Mesodermal cell (in vitro differentiated cells): ENCODE measurements at regions not wholly inside any gene's neighbourhood (a gene's known extent, or its start where the extent isn't known, plus 50 kb on each side); places are given as distances from the start of the nearest gene placed in this dataset.
"Not testable (repeated sequence)": the region's sequence is repeated elsewhere in the genome, so short reads cannot be mapped to it uniquely, and the experiment has no call there.

Experiments
- H3K27ac ChIP-seq: 2 replicates; pipeline ENCODE4 v1.7.0; 2013; ENCODE audit warnings: mild to moderate bottlenecking, low read depth, low read length, moderate library complexity; ENCODE audit not compliant: severe bottlenecking
- H3K36me3 ChIP-seq: 2 replicates; pipeline ENCODE4 v1.7.1; 2013; ENCODE audit warnings: mild to moderate bottlenecking, low read length, moderate library complexity; ENCODE audit not compliant: control insufficient read depth, insufficient read depth
- H3K4me1 ChIP-seq: one replicate; pipeline ENCODE4 v1.7.1; 2013; ENCODE audit warnings: mild to moderate bottlenecking, low read length; ENCODE audit not compliant: insufficient read depth, control insufficient read depth, poor library complexity, severe bottlenecking
- H3K4me3 ChIP-seq: 2 replicates; pipeline ENCODE4 v1.7.0; 2013; ENCODE audit warnings: low read length, control low read depth, mild to moderate bottlenecking; ENCODE audit not compliant: insufficient read depth, poor library complexity, severe bottlenecking; ENCODE audit errors: extremely low read depth
- H3K9me3 ChIP-seq: 2 replicates; pipeline ENCODE4 v1.7.1; 2013; ENCODE audit warnings: mild to moderate bottlenecking, low read length, moderate library complexity; ENCODE audit not compliant: control insufficient read depth
- WGBS, 2 experiments: methylation state at CpG; one replicate each; pipeline ENCODE4 v1.1.5; 2013; ENCODE audit warnings: missing lambda C conversion rate in 2 of 2; ENCODE audit not compliant: insufficient coverage in 2 of 2; 5-methylcytosine and 5-hydroxymethylcytosine counted together

GRCh38 chr9:24095246-24095645, 269.2 kb upstream of the ELAVL2 start:
- H3K27ac ChIP-seq, result no peak overlapping the region
- no peaks in the 10 kb centered on the region for H3K9me3 ChIP-seq
- H3K36me3 ChIP-seq, result no peaks in the 10 kb centered on the region
- WGBS, 2 experiments, result 86% methylated on average over 1 of the region's 2 CpGs; no CpG with 5 or more reads in 1 of the 2 experiments
- H3K4me3 ChIP-seq, result no peak overlapping the region
- no peaks in the 10 kb centered on the region for H3K4me1 ChIP-seq

- no peaks in the 10 kb centered on the region for H3K9me3 ChIP-seq
- no peaks in the 10 kb centered on the region for H3K36me3 ChIP-seq
- no peaks in the 10 kb centered on the region for H3K4me1 ChIP-seq
- 92 to 96% methylated on average over 3 to 6 of the region's 6 CpGs for WGBS, 2 experiments
- no peak overlapping the region for H3K4me3 ChIP-seq
- no peak overlapping the region for H3K27ac ChIP-seq
Observed at GRCh38 chr9:24090566-24090965, 264.5 kb upstream of the ELAVL2 start.

GRCh38 chr9:24073666-24074065, 247.6 kb upstream of the ELAVL2 start:
- no peak overlapping the region for H3K27ac ChIP-seq
- H3K4me1 ChIP-seq, result no peaks in the 10 kb centered on the region
- 85 to 91% methylated on average over 3 to 4 of the region's 6 CpGs for WGBS, 2 experiments

GRCh38 chr9:24073007-24073592, 247.1 kb upstream of the ELAVL2 start:
- H3K27ac ChIP-seq, result no peak overlapping the region
- WGBS, 2 experiments, result 43 to 75% methylated on average over 1 to 2 of the region's 5 CpGs
- no peaks in the 10 kb centered on the region for H3K4me1 ChIP-seq
- H3K4me3 ChIP-seq, result no peak overlapping the region
- no peaks in the 10 kb centered on the region for H3K36me3 ChIP-seq
- H3K9me3 ChIP-seq, result no peaks in the 10 kb centered on the region

More at GRCh38 chr9:24073666-24074065, 247.6 kb upstream of the ELAVL2 start:
- Histone ChIP-seq H3K9me3 (no peaks in the 10 kb centered on the region), H3K4me3 (no peak overlapping the region), H3K36me3 (no peaks in the 10 kb centered on the region)

GRCh38 chr9:24071716-24072115, 245.7 kb upstream of the ELAVL2 start:
- no peaks in the 10 kb centered on the region for H3K9me3 ChIP-seq
- no peaks in the 10 kb centered on the region for H3K4me1 ChIP-seq
- no peak overlapping the region for H3K27ac ChIP-seq
- no peaks in the 10 kb centered on the region for H3K36me3 ChIP-seq
- H3K4me3 ChIP-seq, result no peak overlapping the region
- WGBS, 2 experiments, result no CpG with 5 or more reads among the region's 2 CpGs

GRCh38 chr9:24071091-24071490, 245.1 kb upstream of the ELAVL2 start:
- H3K4me3 ChIP-seq, result no peak overlapping the region
- no peak overlapping the region for H3K27ac ChIP-seq
- no peaks in the 10 kb centered on the region for H3K4me1 ChIP-seq

GRCh38 chr9:24067107-24067506, 241.1 kb upstream of the ELAVL2 start:
- H3K36me3 ChIP-seq, H3K27ac ChIP-seq, H3K4me1 ChIP-seq, H3K4me3 ChIP-seq, H3K9me3 ChIP-seq: not testable (repeated sequence)
- 97 to 100% methylated on average over 1 to 2 of the region's 5 CpGs for WGBS, 2 experiments

More at GRCh38 chr9:24071091-24071490, 245.1 kb upstream of the ELAVL2 start:
- Histone ChIP-seq H3K9me3 (no peaks in the 10 kb centered on the region), H3K36me3 (no peaks in the 10 kb centered on the region)
- 100% methylated on average over 1 to 2 of the region's 4 CpGs for WGBS, 2 experiments

GRCh38 chr9:24059651-24060050, 233.6 kb upstream of the ELAVL2 start:
- WGBS, 2 experiments, result 82 to 100% methylated on average over 2 of the region's 2 CpGs
- no peaks in the 10 kb centered on the region for H3K4me1 ChIP-seq
- no peak overlapping the region for H3K27ac ChIP-seq
- no peak overlapping the region for H3K4me3 ChIP-seq
- H3K36me3 ChIP-seq, result no peaks in the 10 kb centered on the region
- no peaks in the 10 kb centered on the region for H3K9me3 ChIP-seq

- H3K4me1 ChIP-seq, result no peaks in the 10 kb centered on the region
- no peaks in the 10 kb centered on the region for H3K36me3 ChIP-seq
- no peak overlapping the region for H3K27ac ChIP-seq
- no peaks in the 10 kb centered on the region for H3K9me3 ChIP-seq
- WGBS, 2 experiments, result no CpG with 5 or more reads among the region's 3 CpGs
- H3K4me3 ChIP-seq, result no peak overlapping the region
Observed at GRCh38 chr9:24051587-24051986, 225.5 kb upstream of the ELAVL2 start.

GRCh38 chr9:24050239-24050638, 224.2 kb upstream of the ELAVL2 start:
- WGBS, 2 experiments, result no CpG with 5 or more reads among the region's 3 CpGs
- not testable (repeated sequence) for H3K4me1 ChIP-seq, H3K9me3 ChIP-seq, H3K27ac ChIP-seq, H3K4me3 ChIP-seq, H3K36me3 ChIP-seq

- 80 to 92% methylated on average over 1 to 2 of the region's 3 CpGs for WGBS, 2 experiments
- no peaks in the 10 kb centered on the region for H3K4me1 ChIP-seq
- no peak overlapping the region for H3K27ac ChIP-seq
- no peaks in the 10 kb centered on the region for H3K36me3 ChIP-seq
- no peak overlapping the region for H3K4me3 ChIP-seq
- H3K9me3 ChIP-seq, result no peaks in the 10 kb centered on the region
Observed at GRCh38 chr9:24045150-24045549, 219.1 kb upstream of the ELAVL2 start.
